B cell (primary cell): ENCODE measurements at regions not wholly inside any gene's neighbourhood (a gene's known extent, or its start where the extent isn't known, plus 50 kb on each side); places are given as distances from the start of the nearest gene placed in this dataset.

Source experiments
- EZH2 ChIP-seq: IDR thresholded peaks from 2 replicates; pipeline ENCODE4 v1.6.1; 2012; ENCODE audit warnings: borderline replicate concordance, low read depth, mild to moderate bottlenecking, moderate library complexity, low read length; ENCODE audit not compliant: insufficient read depth, poor library complexity, severe bottlenecking
- TF ChIP-seq, protein P1 (sequence below): fragments of 200-600 bp; IDR thresholded peaks from one replicate; pipeline ENCODE4 v1.8.0; 2022; ENCODE audit warnings: antibody characterized with exemption, mild to moderate bottlenecking

DNA sequence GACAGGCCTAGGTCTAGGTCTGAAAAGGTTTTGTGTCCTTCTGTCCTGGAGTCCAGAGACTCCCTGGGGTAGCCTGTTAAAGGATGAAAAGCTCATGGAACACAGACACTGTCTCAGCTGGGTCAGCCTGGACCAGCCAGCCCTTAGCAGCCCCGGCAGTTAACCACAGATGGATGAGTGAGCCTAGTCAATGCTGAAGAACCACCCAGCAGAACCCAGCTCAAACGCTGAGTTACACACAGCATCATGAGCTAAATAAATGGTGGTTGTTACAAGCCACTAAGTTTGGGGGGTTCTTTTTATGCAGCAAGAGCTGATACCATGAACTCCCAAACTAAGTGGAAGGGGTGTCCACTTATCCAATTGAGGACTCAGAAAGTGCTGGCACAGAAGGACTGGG is 472.8 kb upstream of the PROK2 start:
- TF ChIP-seq, protein P1, sequence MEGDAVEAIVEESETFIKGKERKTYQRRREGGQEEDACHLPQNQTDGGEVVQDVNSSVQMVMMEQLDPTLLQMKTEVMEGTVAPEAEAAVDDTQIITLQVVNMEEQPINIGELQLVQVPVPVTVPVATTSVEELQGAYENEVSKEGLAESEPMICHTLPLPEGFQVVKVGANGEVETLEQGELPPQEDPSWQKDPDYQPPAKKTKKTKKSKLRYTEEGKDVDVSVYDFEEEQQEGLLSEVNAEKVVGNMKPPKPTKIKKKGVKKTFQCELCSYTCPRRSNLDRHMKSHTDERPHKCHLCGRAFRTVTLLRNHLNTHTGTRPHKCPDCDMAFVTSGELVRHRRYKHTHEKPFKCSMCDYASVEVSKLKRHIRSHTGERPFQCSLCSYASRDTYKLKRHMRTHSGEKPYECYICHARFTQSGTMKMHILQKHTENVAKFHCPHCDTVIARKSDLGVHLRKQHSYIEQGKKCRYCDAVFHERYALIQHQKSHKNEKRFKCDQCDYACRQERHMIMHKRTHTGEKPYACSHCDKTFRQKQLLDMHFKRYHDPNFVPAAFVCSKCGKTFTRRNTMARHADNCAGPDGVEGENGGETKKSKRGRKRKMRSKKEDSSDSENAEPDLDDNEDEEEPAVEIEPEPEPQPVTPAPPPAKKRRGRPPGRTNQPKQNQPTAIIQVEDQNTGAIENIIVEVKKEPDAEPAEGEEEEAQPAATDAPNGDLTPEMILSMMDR = no peak
- TF ChIP-seq EZH2 = no peak
